Peyer's patch (tissue), 4 donors: ENCODE measurements at regions not wholly inside any gene's neighbourhood (a gene's known extent, or its start where the extent isn't known, plus 50 kb on each side); places are given as distances from the start of the nearest gene placed in this dataset.

Experiments used
- POLR2A ChIP-seq, 2 donors: fragments of 450-650 bp; IDR thresholded peaks; one replicate each; pipeline ENCODE4 v1.5.1; 2017; ENCODE audit warnings: antibody characterized with exemption in 2 of 2, mild to moderate bottlenecking in 2 of 2, moderate library complexity in 2 of 2
- TF ChIP-seq, protein P1 (sequence below), 6 experiments: fragments of 450-650 bp in 4 of 6; fragments of 200-600 bp in 2 of 6; sonication (generic) in 1 of 6; IDR thresholded peaks; one replicate each; pipeline ENCODE4 v1.5.1; 2017 to 2019; ENCODE audit warnings: antibody characterized with exemption in 6 of 6, mild to moderate bottlenecking in 3 of 6, moderate library complexity in 1 of 6

DNA sequence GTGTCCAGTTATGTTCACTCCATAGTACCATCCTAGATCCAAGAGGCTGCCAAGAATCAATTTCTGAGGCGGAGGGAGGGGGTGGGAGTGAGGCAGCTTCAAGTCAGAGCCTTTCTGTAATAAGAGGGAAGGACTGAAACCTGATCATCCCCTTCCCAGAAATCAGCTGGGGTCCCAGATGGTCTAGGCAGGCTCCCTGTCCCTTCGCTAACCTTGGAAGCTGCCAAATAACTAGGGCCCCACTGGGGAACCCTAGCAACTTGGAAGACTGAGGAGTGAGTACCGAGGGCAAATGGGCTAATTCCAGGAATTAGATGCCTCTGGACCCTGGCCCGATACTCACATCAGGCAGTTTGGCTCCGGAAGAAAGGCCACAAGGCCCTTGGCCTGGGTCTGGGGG is 113.3 kb downstream of the NAV1 start:
- TF ChIP-seq, protein P1, sequence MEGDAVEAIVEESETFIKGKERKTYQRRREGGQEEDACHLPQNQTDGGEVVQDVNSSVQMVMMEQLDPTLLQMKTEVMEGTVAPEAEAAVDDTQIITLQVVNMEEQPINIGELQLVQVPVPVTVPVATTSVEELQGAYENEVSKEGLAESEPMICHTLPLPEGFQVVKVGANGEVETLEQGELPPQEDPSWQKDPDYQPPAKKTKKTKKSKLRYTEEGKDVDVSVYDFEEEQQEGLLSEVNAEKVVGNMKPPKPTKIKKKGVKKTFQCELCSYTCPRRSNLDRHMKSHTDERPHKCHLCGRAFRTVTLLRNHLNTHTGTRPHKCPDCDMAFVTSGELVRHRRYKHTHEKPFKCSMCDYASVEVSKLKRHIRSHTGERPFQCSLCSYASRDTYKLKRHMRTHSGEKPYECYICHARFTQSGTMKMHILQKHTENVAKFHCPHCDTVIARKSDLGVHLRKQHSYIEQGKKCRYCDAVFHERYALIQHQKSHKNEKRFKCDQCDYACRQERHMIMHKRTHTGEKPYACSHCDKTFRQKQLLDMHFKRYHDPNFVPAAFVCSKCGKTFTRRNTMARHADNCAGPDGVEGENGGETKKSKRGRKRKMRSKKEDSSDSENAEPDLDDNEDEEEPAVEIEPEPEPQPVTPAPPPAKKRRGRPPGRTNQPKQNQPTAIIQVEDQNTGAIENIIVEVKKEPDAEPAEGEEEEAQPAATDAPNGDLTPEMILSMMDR (IDR thresholded peaks at IDR 0.05) = no peak
- TF ChIP-seq POLR2A (IDR thresholded peaks at IDR 0.05) = no peak
